ENCODE measurements at regions not wholly inside any gene's neighbourhood (a gene's known extent, or its start where the extent isn't known, plus 50 kb on each side); places are given as distances from the start of the nearest gene placed in this dataset.

- TF ChIP-seq, protein P1, sequence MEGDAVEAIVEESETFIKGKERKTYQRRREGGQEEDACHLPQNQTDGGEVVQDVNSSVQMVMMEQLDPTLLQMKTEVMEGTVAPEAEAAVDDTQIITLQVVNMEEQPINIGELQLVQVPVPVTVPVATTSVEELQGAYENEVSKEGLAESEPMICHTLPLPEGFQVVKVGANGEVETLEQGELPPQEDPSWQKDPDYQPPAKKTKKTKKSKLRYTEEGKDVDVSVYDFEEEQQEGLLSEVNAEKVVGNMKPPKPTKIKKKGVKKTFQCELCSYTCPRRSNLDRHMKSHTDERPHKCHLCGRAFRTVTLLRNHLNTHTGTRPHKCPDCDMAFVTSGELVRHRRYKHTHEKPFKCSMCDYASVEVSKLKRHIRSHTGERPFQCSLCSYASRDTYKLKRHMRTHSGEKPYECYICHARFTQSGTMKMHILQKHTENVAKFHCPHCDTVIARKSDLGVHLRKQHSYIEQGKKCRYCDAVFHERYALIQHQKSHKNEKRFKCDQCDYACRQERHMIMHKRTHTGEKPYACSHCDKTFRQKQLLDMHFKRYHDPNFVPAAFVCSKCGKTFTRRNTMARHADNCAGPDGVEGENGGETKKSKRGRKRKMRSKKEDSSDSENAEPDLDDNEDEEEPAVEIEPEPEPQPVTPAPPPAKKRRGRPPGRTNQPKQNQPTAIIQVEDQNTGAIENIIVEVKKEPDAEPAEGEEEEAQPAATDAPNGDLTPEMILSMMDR (IDR thresholded peaks at IDR 0.05; ENCODE audit: low read depth, low read length) = no peak
- TF ChIP-seq POLR2A (IDR thresholded peaks at IDR 0.05; ENCODE audit: extremely low read depth, insufficient read length) = no peak
Observed at GRCh38 chr22:19658967-19659804, 55.1 kb upstream of the SEPTIN5 start.

All from NB4 (cell line).